ENCODE measurements at regions not wholly inside any gene's neighbourhood (a gene's known extent, or its start where the extent isn't known, plus 50 kb on each side); places are given as distances from the start of the nearest gene placed in this dataset.

GRCh38 chr15:95584088-95584487 is 746.4 kb upstream of the NR2F2 start:
- Histone ChIP-seq H3K27ac (no peak overlapping the region), H3K9me3 (ENCODE audit: low read depth) (no peaks in the 10 kb centered on the region), H3K27me3 (replicated peaks; ENCODE audit: insufficient read depth) (no peaks in the 10 kb centered on the region), H3K4me3 (no peak overlapping the region), H3K9ac (no peak overlapping the region), H3K36me3 (ENCODE audit: low read depth) (no peaks in the 10 kb centered on the region), H2AFZ (no peak overlapping the region), H3F3A (ENCODE audit: insufficient read depth) (no peaks in the 10 kb centered on the region), H3K4me2 (ENCODE audit: unreplicated experiment) (no peak overlapping the region), H4K20me1 (ENCODE audit: insufficient read depth) (no peaks in the 10 kb centered on the region), H3K9me2 (ENCODE audit: insufficient read depth) (no peaks in the 10 kb centered on the region), H3K79me2 (ENCODE audit: insufficient read depth) (no peaks in the 10 kb centered on the region), H3K4me1 (ENCODE audit: insufficient read depth) (no peaks in the 10 kb centered on the region)
- DNase-seq = no peak
- TF ChIP-seq EZH2 (IDR thresholded peaks at IDR 0.05; ENCODE audit: insufficient read depth, poor library complexity, severe bottlenecking) = no peak
- in situ Hi-C loops (cut with MboI) = no loop called here

GRCh38 chr15:95588056-95588455 is 742.4 kb upstream of the NR2F2 start:
- Histone ChIP-seq H3K9me3 (ENCODE audit: low read depth) (no peaks in the 10 kb centered on the region), H3K4me2 (ENCODE audit: unreplicated experiment) (no peak overlapping the region), H3K27ac (no peak overlapping the region), H3K79me2 (ENCODE audit: insufficient read depth) (no peaks in the 10 kb centered on the region), H3K9ac (no peak overlapping the region), H3K4me3 (no peak overlapping the region), H4K20me1 (ENCODE audit: insufficient read depth) (no peaks in the 10 kb centered on the region), H3K27me3 (replicated peaks; ENCODE audit: insufficient read depth) (no peaks in the 10 kb centered on the region), H3K4me1 (ENCODE audit: insufficient read depth) (no peaks in the 10 kb centered on the region), H2AFZ (no peak overlapping the region), H3K36me3 (ENCODE audit: low read depth) (no peaks in the 10 kb centered on the region), H3F3A (ENCODE audit: insufficient read depth) (no peaks in the 10 kb centered on the region), H3K9me2 (ENCODE audit: insufficient read depth) (peaks cover 7% of the 10 kb centered on the region; the same call in 1 of the 2 replicates)
- no peak for TF ChIP-seq EZH2 (IDR thresholded peaks at IDR 0.05; ENCODE audit: insufficient read depth, poor library complexity, severe bottlenecking)
- no peak for TF ChIP-seq EZH2phosphoT487 (IDR thresholded peaks at IDR 0.05; ENCODE audit: insufficient read depth, low read depth)
- 49 to 50% methylated on average over 2 of the region's 2 CpGs for WGBS, 2 experiments (ENCODE audit: low coverage in 1 of 2, low lambda C conversion rate in 2 of 2, missing lambda C conversion rate in 2 of 2)
- in situ Hi-C loops (cut with MboI) = no loop called here
- DNase-seq = no peak

- H3K4me2 ChIP-seq (ENCODE audit: unreplicated experiment) = no peak overlapping the region
- H4K20me1 ChIP-seq (ENCODE audit: insufficient read depth) = no peaks in the 10 kb centered on the region
- no peaks in the 10 kb centered on the region for H3K4me1 ChIP-seq (ENCODE audit: insufficient read depth)
- peaks cover 7% of the 10 kb centered on the region; the same call in 1 of the 2 replicates for H3K9me2 ChIP-seq (ENCODE audit: insufficient read depth)
- no peaks in the 10 kb centered on the region for H3K9me3 ChIP-seq (ENCODE audit: low read depth)
- H3F3A ChIP-seq (ENCODE audit: insufficient read depth) = no peaks in the 10 kb centered on the region
- in situ Hi-C loops (cut with MboI) = no loop called here
- H3K79me2 ChIP-seq (ENCODE audit: insufficient read depth) = no peaks in the 10 kb centered on the region
- 32 to 42% methylated on average over 5 of the region's 5 CpGs for WGBS, 2 experiments (ENCODE audit: low coverage in 1 of 2, low lambda C conversion rate in 2 of 2, missing lambda C conversion rate in 2 of 2)
- no peak overlapping the region for H3K4me3 ChIP-seq
- TF ChIP-seq EZH2 (IDR thresholded peaks at IDR 0.05; ENCODE audit: insufficient read depth, poor library complexity, severe bottlenecking) (no peak), EZH2phosphoT487 (IDR thresholded peaks at IDR 0.05; ENCODE audit: insufficient read depth, low read depth) (no peak)
- DNase-seq = peak; percentile 9
- no peaks in the 10 kb centered on the region for H3K36me3 ChIP-seq (ENCODE audit: low read depth)
- H3K27ac ChIP-seq = no peak overlapping the region
- no peak overlapping the region for H3K9ac ChIP-seq
- H2AFZ ChIP-seq = no peak overlapping the region
- H3K27me3 ChIP-seq (replicated peaks; ENCODE audit: insufficient read depth) = no peaks in the 10 kb centered on the region
These were observed 739.9 kb upstream of the NR2F2 start for GRCh38 chr15:95590533-95591044.

DNA sequence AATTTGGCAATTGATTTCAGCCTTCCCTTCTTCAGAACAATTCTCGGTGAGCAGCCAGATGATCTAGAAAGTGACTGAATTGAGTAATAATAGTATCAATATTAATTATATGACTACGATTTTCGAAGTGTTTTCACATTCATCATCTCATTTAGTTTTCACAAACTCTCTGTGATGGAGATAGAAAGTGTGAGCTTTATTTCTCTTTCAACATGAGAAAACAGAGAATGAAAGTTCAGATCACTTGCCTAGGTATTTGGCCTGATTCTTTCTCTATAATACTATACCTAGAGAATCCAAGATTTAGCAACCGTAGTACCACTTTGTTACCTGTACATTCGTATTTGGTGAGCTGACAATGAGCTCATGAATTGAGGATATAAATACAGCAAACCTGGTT is 739.2 kb upstream of the NR2F2 start:
- H3K27ac ChIP-seq = no peak overlapping the region
- H3K9me3 ChIP-seq (ENCODE audit: low read depth) = no peaks in the 10 kb centered on the region
- no peaks in the 10 kb centered on the region for H3K27me3 ChIP-seq (replicated peaks; ENCODE audit: insufficient read depth)
- H3K4me3 ChIP-seq = no peak overlapping the region
- H3F3A ChIP-seq (ENCODE audit: insufficient read depth) = no peaks in the 10 kb centered on the region
- H3K9ac ChIP-seq = no peak overlapping the region
- no peak for DNase-seq
- no peaks in the 10 kb centered on the region for H3K79me2 ChIP-seq (ENCODE audit: insufficient read depth)
- no peaks in the 10 kb centered on the region for H4K20me1 ChIP-seq (ENCODE audit: insufficient read depth)
- no peak overlapping the region for H3K4me2 ChIP-seq (ENCODE audit: unreplicated experiment)
- TF ChIP-seq EZH2 (IDR thresholded peaks at IDR 0.05; ENCODE audit: insufficient read depth, poor library complexity, severe bottlenecking) = no peak
- no peak for TF ChIP-seq EZH2phosphoT487 (IDR thresholded peaks at IDR 0.05; ENCODE audit: insufficient read depth, low read depth)
- H3K4me1 ChIP-seq (ENCODE audit: insufficient read depth) = no peaks in the 10 kb centered on the region
- H3K9me2 ChIP-seq (ENCODE audit: insufficient read depth) = peaks cover 7% of the 10 kb centered on the region; the same call in 1 of the 2 replicates
- WGBS, 2 experiments (ENCODE audit: low coverage in 1 of 2, low lambda C conversion rate in 2 of 2, missing lambda C conversion rate in 2 of 2) = 74% methylated on average over 5 of the region's 5 CpGs
- no peak overlapping the region for H2AFZ ChIP-seq
- H3K36me3 ChIP-seq (ENCODE audit: low read depth) = no peaks in the 10 kb centered on the region
- in situ Hi-C loops (cut with MboI) = no loop called here

DNA sequence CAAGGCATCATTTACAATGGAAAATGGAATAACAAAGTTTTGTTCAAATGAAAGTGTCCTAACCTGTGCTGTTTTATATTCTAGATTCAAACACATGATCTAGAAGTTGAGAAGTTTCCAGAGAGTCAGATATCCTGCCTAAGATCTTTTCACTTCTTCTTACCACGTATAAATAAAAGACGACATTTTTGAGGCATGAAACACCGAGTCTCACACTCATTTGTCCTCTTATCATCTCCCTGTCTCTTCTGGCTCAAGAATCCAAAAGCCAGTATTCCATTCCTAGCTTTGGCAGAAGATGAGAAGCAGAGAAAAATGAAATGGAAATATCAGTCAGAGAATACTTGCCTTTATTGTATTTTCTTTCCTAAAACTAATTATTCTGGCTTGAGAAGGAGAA is 738.6 kb upstream of the NR2F2 start:
- no peaks in the 10 kb centered on the region for H3F3A ChIP-seq (ENCODE audit: insufficient read depth)
- H3K27me3 ChIP-seq (replicated peaks; ENCODE audit: insufficient read depth) = no peaks in the 10 kb centered on the region
- no peak overlapping the region for H3K4me2 ChIP-seq (ENCODE audit: unreplicated experiment)
- H3K9me2 ChIP-seq (ENCODE audit: insufficient read depth) = peaks cover 7% of the 10 kb centered on the region; the same call in 1 of the 2 replicates
- H3K4me3 ChIP-seq = no peak overlapping the region
- WGBS, 2 experiments (ENCODE audit: low coverage in 1 of 2, low lambda C conversion rate in 2 of 2, missing lambda C conversion rate in 2 of 2) = 88 to 92% methylated on average over 3 of the region's 3 CpGs
- no peak overlapping the region for H2AFZ ChIP-seq
- H4K20me1 ChIP-seq (ENCODE audit: insufficient read depth) = no peaks in the 10 kb centered on the region
- no peaks in the 10 kb centered on the region for H3K36me3 ChIP-seq (ENCODE audit: low read depth)
- H3K27ac ChIP-seq = no peak overlapping the region
- TF ChIP-seq EZH2phosphoT487 (IDR thresholded peaks at IDR 0.05; ENCODE audit: insufficient read depth, low read depth) = no peak
- no peak for TF ChIP-seq EZH2 (IDR thresholded peaks at IDR 0.05; ENCODE audit: insufficient read depth, poor library complexity, severe bottlenecking)
- H3K79me2 ChIP-seq (ENCODE audit: insufficient read depth) = no peaks in the 10 kb centered on the region
- no peaks in the 10 kb centered on the region for H3K9me3 ChIP-seq (ENCODE audit: low read depth)
- no peak for DNase-seq
- H3K4me1 ChIP-seq (ENCODE audit: insufficient read depth) = no peaks in the 10 kb centered on the region
- in situ Hi-C loops (cut with MboI) = no loop called here
- H3K9ac ChIP-seq = no peak overlapping the region

Measured in GM23248 (cell line).